ENCODE measurements at regions not wholly inside any gene's neighbourhood (a gene's known extent, or its start where the extent isn't known, plus 50 kb on each side); places are given as distances from the start of the nearest gene placed in this dataset.

GRCh38 chr11:90447618-90448017, 224.8 kb upstream of the CHORDC1 start:
- no peak overlapping the region for H4K8ac ChIP-seq (ENCODE audit: low read length)
- no peak overlapping the region for H3K9ac ChIP-seq (ENCODE audit: low read length)
- 92% methylated on average over 2 of the region's 5 CpGs for WGBS
- H2AK5ac ChIP-seq (ENCODE audit: low read length, severe bottlenecking) = no peak overlapping the region
- no peaks in the 10 kb centered on the region for H3K4me1 ChIP-seq (ENCODE audit: control insufficient read depth, insufficient read depth, low read depth, low read length)
- no peak overlapping the region for H2BK5ac ChIP-seq (ENCODE audit: low read depth, low read length, poor library complexity, severe bottlenecking)
- no peak overlapping the region for H4K91ac ChIP-seq (ENCODE audit: low read length)
- H3K36me3 ChIP-seq (ENCODE audit: control insufficient read depth in 1 of 2, insufficient read depth in 2 of 2, low read depth in 1 of 2, low read length in 2 of 2) = no peaks in the 10 kb centered on the region
- H2BK120ac ChIP-seq (ENCODE audit: low read depth, low read length) = no peak overlapping the region
- no peak for DNase-seq
- H2AFZ ChIP-seq (ENCODE audit: low read depth, low read length) = no peak overlapping the region
- no peak overlapping the region for H3K4ac ChIP-seq (ENCODE audit: low read depth in 1 of 2, low read length in 2 of 2)
- H2BK15ac ChIP-seq (ENCODE audit: low read depth, poor library complexity, severe bottlenecking) = no peak overlapping the region
- H3K14ac ChIP-seq (ENCODE audit: low read length in 2 of 2) = no peak overlapping the region
- no peaks in the 10 kb centered on the region for H3K9me3 ChIP-seq (ENCODE audit: control insufficient read depth, low read length)
- H3K4me2 ChIP-seq (ENCODE audit: low read length, poor library complexity, severe bottlenecking) = no peak overlapping the region
- H3K18ac ChIP-seq (ENCODE audit: low read depth in 1 of 2, low read length in 2 of 2) = no peak overlapping the region
- no peaks in the 10 kb centered on the region for H3K27me3 ChIP-seq (ENCODE audit: control insufficient read depth in 1 of 2, insufficient read depth in 1 of 2, low read length in 2 of 2)
- H2BK12ac ChIP-seq (ENCODE audit: low read length in 2 of 2) = no peak overlapping the region
- no peak overlapping the region for H3K23ac ChIP-seq (ENCODE audit: low read length in 2 of 2)
- H3K4me3 ChIP-seq (ENCODE audit: insufficient read depth in 1 of 2, low read depth in 1 of 2, low read length in 2 of 2) = no peak overlapping the region
- H3K79me1 ChIP-seq (replicated peaks; ENCODE audit: low read length, poor library complexity, severe bottlenecking) = no peaks in the 10 kb centered on the region
- no peak overlapping the region for H3K27ac ChIP-seq (ENCODE audit: low read length, poor library complexity, severe bottlenecking)

GRCh38 chr11:90446207-90446606, 223.4 kb upstream of the CHORDC1 start:
- Histone ChIP-seq H2BK120ac (ENCODE audit: low read depth, low read length) (no peak overlapping the region), H3K36me3 (ENCODE audit: control insufficient read depth in 1 of 2, insufficient read depth in 2 of 2, low read depth in 1 of 2, low read length in 2 of 2) (no peaks in the 10 kb centered on the region), H3K4me1 (ENCODE audit: control insufficient read depth, insufficient read depth, low read depth, low read length) (no peaks in the 10 kb centered on the region), H2AFZ (ENCODE audit: low read depth, low read length) (no peak overlapping the region), H3K14ac (ENCODE audit: low read length in 2 of 2) (no peak overlapping the region), H3K23ac (ENCODE audit: low read length in 2 of 2) (no peak overlapping the region), H3K27ac (ENCODE audit: low read length, poor library complexity, severe bottlenecking) (no peak overlapping the region), H2BK5ac (ENCODE audit: low read depth, low read length, poor library complexity, severe bottlenecking) (no peak overlapping the region), H3K4me2 (ENCODE audit: low read length, poor library complexity, severe bottlenecking) (no peak overlapping the region), H4K91ac (ENCODE audit: low read length) (no peak overlapping the region), H2BK12ac (ENCODE audit: low read length in 2 of 2) (no peak overlapping the region), H3K18ac (ENCODE audit: low read depth in 1 of 2, low read length in 2 of 2) (no peak overlapping the region), H2AK5ac (ENCODE audit: low read length, severe bottlenecking) (no peak overlapping the region), H4K8ac (ENCODE audit: low read length) (no peak overlapping the region), H3K4me3 (ENCODE audit: insufficient read depth in 1 of 2, low read depth in 1 of 2, low read length in 2 of 2) (no peak overlapping the region), H3K9me3 (ENCODE audit: control insufficient read depth, low read length) (no peaks in the 10 kb centered on the region), H3K79me1 (replicated peaks; ENCODE audit: low read length, poor library complexity, severe bottlenecking) (no peaks in the 10 kb centered on the region), H2BK15ac (ENCODE audit: low read depth, poor library complexity, severe bottlenecking) (no peak overlapping the region), H3K4ac (ENCODE audit: low read depth in 1 of 2, low read length in 2 of 2) (no peak overlapping the region), H3K9ac (ENCODE audit: low read length) (no peak overlapping the region), H3K27me3 (ENCODE audit: control insufficient read depth in 1 of 2, insufficient read depth in 1 of 2, low read length in 2 of 2) (no peaks in the 10 kb centered on the region)
- DNase-seq = no peak
- WGBS = no CpG with 5 or more reads among the region's 2 CpGs

GRCh38 chr11:90438069-90438468, 215.2 kb upstream of the CHORDC1 start:
- Histone ChIP-seq H3K27ac (ENCODE audit: low read length, poor library complexity, severe bottlenecking) (no peak overlapping the region), H3K4me3 (ENCODE audit: insufficient read depth in 1 of 2, low read depth in 1 of 2, low read length in 2 of 2) (no peak overlapping the region), H2BK5ac (ENCODE audit: low read depth, low read length, poor library complexity, severe bottlenecking) (no peak overlapping the region), H2AFZ (ENCODE audit: low read depth, low read length) (no peak overlapping the region), H2BK120ac (ENCODE audit: low read depth, low read length) (no peak overlapping the region), H2BK15ac (ENCODE audit: low read depth, poor library complexity, severe bottlenecking) (no peak overlapping the region), H3K36me3 (ENCODE audit: control insufficient read depth in 1 of 2, insufficient read depth in 2 of 2, low read depth in 1 of 2, low read length in 2 of 2) (no peaks in the 10 kb centered on the region), H2BK12ac (ENCODE audit: low read length in 2 of 2) (no peak overlapping the region), H3K27me3 (ENCODE audit: control insufficient read depth in 1 of 2, insufficient read depth in 1 of 2, low read length in 2 of 2) (no peaks in the 10 kb centered on the region), H3K9ac (ENCODE audit: low read length) (no peak overlapping the region), H3K23ac (ENCODE audit: low read length in 2 of 2) (no peak overlapping the region), H3K18ac (ENCODE audit: low read depth in 1 of 2, low read length in 2 of 2) (no peak overlapping the region), H3K79me1 (replicated peaks; ENCODE audit: low read length, poor library complexity, severe bottlenecking) (no peaks in the 10 kb centered on the region), H3K14ac (ENCODE audit: low read length in 2 of 2) (no peak overlapping the region), H4K91ac (ENCODE audit: low read length) (no peak overlapping the region), H3K4me2 (ENCODE audit: low read length, poor library complexity, severe bottlenecking) (no peak overlapping the region), H3K4me1 (ENCODE audit: control insufficient read depth, insufficient read depth, low read depth, low read length) (no peaks in the 10 kb centered on the region), H4K8ac (ENCODE audit: low read length) (no peak overlapping the region), H3K9me3 (ENCODE audit: control insufficient read depth, low read length) (no peaks in the 10 kb centered on the region), H2AK5ac (ENCODE audit: low read length, severe bottlenecking) (no peak overlapping the region), H3K4ac (ENCODE audit: low read depth in 1 of 2, low read length in 2 of 2) (no peak overlapping the region)
- WGBS = 96% methylated on average over 3 of the region's 4 CpGs
- DNase-seq = no peak

GRCh38 chr11:90434858-90435257, 212.0 kb upstream of the CHORDC1 start:
- Histone ChIP-seq H2BK15ac (ENCODE audit: low read depth, poor library complexity, severe bottlenecking) (no peak overlapping the region), H4K91ac (ENCODE audit: low read length) (no peak overlapping the region), H3K4me2 (ENCODE audit: low read length, poor library complexity, severe bottlenecking) (no peak overlapping the region), H2BK12ac (ENCODE audit: low read length in 2 of 2) (no peak overlapping the region), H3K9me3 (ENCODE audit: control insufficient read depth, low read length) (no peaks in the 10 kb centered on the region), H4K8ac (ENCODE audit: low read length) (no peak overlapping the region), H2BK120ac (ENCODE audit: low read depth, low read length) (no peak overlapping the region), H3K9ac (ENCODE audit: low read length) (no peak overlapping the region), H3K4ac (ENCODE audit: low read depth in 1 of 2, low read length in 2 of 2) (no peak overlapping the region), H3K4me1 (ENCODE audit: control insufficient read depth, insufficient read depth, low read depth, low read length) (no peaks in the 10 kb centered on the region), H3K18ac (ENCODE audit: low read depth in 1 of 2, low read length in 2 of 2) (no peak overlapping the region), H3K36me3 (ENCODE audit: control insufficient read depth in 1 of 2, insufficient read depth in 2 of 2, low read depth in 1 of 2, low read length in 2 of 2) (no peaks in the 10 kb centered on the region), H2BK5ac (ENCODE audit: low read depth, low read length, poor library complexity, severe bottlenecking) (no peak overlapping the region), H3K79me1 (replicated peaks; ENCODE audit: low read length, poor library complexity, severe bottlenecking) (no peaks in the 10 kb centered on the region), H3K27me3 (ENCODE audit: control insufficient read depth in 1 of 2, insufficient read depth in 1 of 2, low read length in 2 of 2) (no peaks in the 10 kb centered on the region), H3K23ac (ENCODE audit: low read length in 2 of 2) (no peak overlapping the region), H3K27ac (ENCODE audit: low read length, poor library complexity, severe bottlenecking) (no peak overlapping the region), H2AFZ (ENCODE audit: low read depth, low read length) (no peak overlapping the region), H3K4me3 (ENCODE audit: insufficient read depth in 1 of 2, low read depth in 1 of 2, low read length in 2 of 2) (no peak overlapping the region), H3K14ac (ENCODE audit: low read length in 2 of 2) (no peak overlapping the region), H2AK5ac (ENCODE audit: low read length, severe bottlenecking) (no peak overlapping the region)
- DNase-seq = no peak

Measured in mesenchymal stem cell (in vitro differentiated cells and primary cell).